IMR-90 (cell line): ENCODE measurements at regions not wholly inside any gene's neighbourhood (a gene's known extent, or its start where the extent isn't known, plus 50 kb on each side); places are given as distances from the start of the nearest gene placed in this dataset.

Experiments
- ATAC-seq: fragments of 200-7000 bp; cut with Tn5 transposase; 2 replicates; pipeline ENCODE4 v1.9.1; 2020; ENCODE audit warnings: low read depth, mild to moderate bottlenecking, moderate library complexity
- BruUV-seq: library from RNA; stranded (reverse); fragments of 400-500 nt; replicated peaks from 2 replicates; lab custom pipeline; 2021; lab: Mats Ljungman, UMichigan
- CTCF ChIA-PET: fragments of 300-600 bp; formaldehyde crosslinking; extraction: SDS; loops from one replicate; lab custom pipeline; 2021; ENCODE audit warnings: antibody characterized with exemption; lab: Yijun Ruan, JAX
- POLR2A ChIA-PET: fragments of 300-600 bp; sonication (Branson Sonifier 250); formaldehyde crosslinking; loops from one replicate; lab custom pipeline; 2022; ENCODE audit warnings: antibody characterized with exemption; ENCODE audit not compliant: unreplicated experiment; lab: Charles Lee
- DNase-seq: peaks from one replicate; pipeline ENCODE4 v3.0.0; 2013
- H2AFZ ChIP-seq: replicated peaks from 2 replicates; pipeline ENCODE3; 2013; ENCODE audit warnings: low read length, mild to moderate bottlenecking; ENCODE audit not compliant: poor library complexity
- H2AK5ac ChIP-seq: 2 replicates; pipeline ENCODE4 v1.6.1; 2013; ENCODE audit warnings: low read depth, low read length, inconsistent platforms
- H2AK9ac ChIP-seq: replicated peaks from 2 replicates; pipeline ENCODE3; 2013; ENCODE audit warnings: mild to moderate bottlenecking, low read depth, low read length, moderate library complexity; ENCODE audit not compliant: poor library complexity
- H2BK120ac ChIP-seq: 2 replicates; pipeline ENCODE4 v1.6.1; 2013; ENCODE audit warnings: low read depth, low read length, inconsistent platforms
- H2BK15ac ChIP-seq: 3 replicates; pipeline ENCODE4 v1.6.1; 2013; ENCODE audit warnings: low read depth, low read length, inconsistent platforms
- H2BK20ac ChIP-seq: 2 replicates; pipeline ENCODE4 v1.6.1; 2013; ENCODE audit warnings: low read depth, mild to moderate bottlenecking, inconsistent platforms, low read length, moderate library complexity
- H2BK5ac ChIP-seq: 2 replicates; pipeline ENCODE4 v1.6.1; 2013; ENCODE audit warnings: mild to moderate bottlenecking, low read depth, low read length, inconsistent platforms; ENCODE audit not compliant: poor library complexity, severe bottlenecking
- H3K14ac ChIP-seq: replicated peaks from 2 replicates; pipeline ENCODE4 v1.6.1; 2013; ENCODE audit warnings: low read depth, low read length, inconsistent platforms
- H3K18ac ChIP-seq: 2 replicates; pipeline ENCODE4 v1.6.1; 2013; ENCODE audit warnings: low read depth, low read length, control low read depth
- H3K23ac ChIP-seq: 2 replicates; pipeline ENCODE4 v1.6.1; 2013; ENCODE audit warnings: low read depth, low read length, inconsistent platforms
- H3K27ac ChIP-seq: 2 replicates; pipeline ENCODE4 v1.5.1; 2013; ENCODE audit warnings: mild to moderate bottlenecking, control low read depth, low read length; ENCODE audit not compliant: insufficient read depth
- H3K27me3 ChIP-seq: 2 replicates; pipeline ENCODE4 v1.6.1; 2013; ENCODE audit warnings: low read length; ENCODE audit not compliant: control insufficient read depth, insufficient read depth
- H3K36me3 ChIP-seq: 2 replicates; pipeline ENCODE4 v1.6.1; 2013; ENCODE audit warnings: low read length, mixed read lengths; ENCODE audit not compliant: control insufficient read depth, insufficient read depth
- H3K4ac ChIP-seq: 2 replicates; pipeline ENCODE4 v1.6.1; 2013; ENCODE audit warnings: low read depth, low read length, inconsistent platforms
- H3K4me1 ChIP-seq: 2 replicates; pipeline ENCODE4 v1.6.1; 2013; ENCODE audit warnings: low read length, mixed read lengths; ENCODE audit not compliant: control insufficient read depth, insufficient read depth
- H3K4me2 ChIP-seq: 2 replicates; pipeline ENCODE4 v1.6.1; 2013; ENCODE audit warnings: low read depth, mild to moderate bottlenecking, control low read depth, low read length, moderate library complexity
- H3K4me3 ChIP-seq: 2 replicates; pipeline ENCODE4 v1.5.1; 2013; ENCODE audit warnings: low read depth, mild to moderate bottlenecking, control low read depth, low read length, moderate library complexity; ENCODE audit not compliant: insufficient read depth
- H3K56ac ChIP-seq: 2 replicates; pipeline ENCODE4 v1.6.1; 2013; ENCODE audit warnings: low read length, inconsistent platforms; ENCODE audit not compliant: insufficient read depth; ENCODE audit errors: extremely low read depth
- H3K79me1 ChIP-seq, 2 experiments: 2 replicates each; pipeline ENCODE4 v1.6.1; 2013; ENCODE audit warnings: low read length in 2 of 2, inconsistent platforms in 1 of 2, low read depth in 1 of 2
- H3K9ac ChIP-seq: 2 replicates; pipeline ENCODE4 v1.6.1; 2013; ENCODE audit warnings: low read depth, low read length, control low read depth
- H3K9me1 ChIP-seq: 2 replicates; pipeline ENCODE4 v1.6.1; 2013; ENCODE audit warnings: low read length, inconsistent platforms; ENCODE audit not compliant: insufficient read depth
- H3K9me3 ChIP-seq: 2 replicates; pipeline ENCODE4 v1.6.1; 2013; ENCODE audit warnings: low read length; ENCODE audit not compliant: control insufficient read depth, insufficient read depth
- H4K20me1 ChIP-seq: 2 replicates; pipeline ENCODE4 v1.6.1; 2013; ENCODE audit warnings: low read length, inconsistent platforms; ENCODE audit not compliant: insufficient read depth
- H4K5ac ChIP-seq: 2 replicates; pipeline ENCODE4 v1.6.1; 2013; ENCODE audit warnings: mild to moderate bottlenecking, low read depth, low read length, control low read depth
- H4K8ac ChIP-seq, 2 experiments: 2 replicates each; pipeline ENCODE4 v1.6.1; 2013; ENCODE audit warnings: low read depth in 2 of 2, low read length in 2 of 2, control low read depth in 1 of 2, inconsistent platforms in 1 of 2
- H4K91ac ChIP-seq: 2 replicates; pipeline ENCODE4 v1.6.1; 2013; ENCODE audit warnings: low read depth, low read length, inconsistent platforms; ENCODE audit not compliant: insufficient read depth
- CEBPB ChIP-seq: IDR thresholded peaks from 2 replicates; pipeline ENCODE4 v1.6.1; 2012; ENCODE audit warnings: low read depth, low read length, improper control_type of control experiment
- CHD1 ChIP-seq: IDR thresholded peaks from 2 replicates; pipeline ENCODE4 v1.6.1; 2012; ENCODE audit warnings: low read depth, low read length, improper control_type of control experiment
- FOS ChIP-seq: fragments of 150-350 bp; IDR thresholded peaks from 2 replicates; pipeline ENCODE4 v1.6.1; 2016; ENCODE audit warnings: low read depth, low read length
- MAZ ChIP-seq: IDR thresholded peaks from 2 replicates; pipeline ENCODE4 v1.6.1; 2012; ENCODE audit warnings: low read depth, mild to moderate bottlenecking, low read length, improper control_type of control experiment, moderate library complexity, borderline replicate concordance
- MXI1 ChIP-seq: IDR thresholded peaks from 2 replicates; pipeline ENCODE4 v1.6.1; 2012; ENCODE audit warnings: low read depth, mild to moderate bottlenecking, low read length, moderate library complexity, borderline replicate concordance
- WGBS, 2 experiments: methylation state at CpG; one replicate each; pipeline versions ENCODE4 v1.1.5 to v1.1.7; 2013; ENCODE audit warnings: missing lambda C conversion rate in 2 of 2; ENCODE audit not compliant: insufficient read length in 1 of 2; ENCODE audit errors: extremely low coverage in 2 of 2; 5-methylcytosine and 5-hydroxymethylcytosine counted together
- dilution Hi-C: fragments of 300-500 bp; cut with HindIII; formaldehyde crosslinking; loops from one replicate; pipeline ENCODE4 v1.14.3; 2018; ENCODE audit warnings: low sequenced_read_pairs; ENCODE audit not compliant: unreplicated experiment
- in situ Hi-C: fragments of 300-500 bp; cut with MboI; formaldehyde crosslinking; loops from 3 replicates; pipeline ENCODE4 v1.14.3; 2019; ENCODE audit warnings: low sequenced_read_pairs, inconsistent platforms, mixed read lengths
- intact Hi-C: fragments of 100-400 bp; cut with micrococcal nuclease; formaldehyde crosslinking; loops from 2 replicates; pipeline ENCODE4 v1.10.0; 2022

DNA sequence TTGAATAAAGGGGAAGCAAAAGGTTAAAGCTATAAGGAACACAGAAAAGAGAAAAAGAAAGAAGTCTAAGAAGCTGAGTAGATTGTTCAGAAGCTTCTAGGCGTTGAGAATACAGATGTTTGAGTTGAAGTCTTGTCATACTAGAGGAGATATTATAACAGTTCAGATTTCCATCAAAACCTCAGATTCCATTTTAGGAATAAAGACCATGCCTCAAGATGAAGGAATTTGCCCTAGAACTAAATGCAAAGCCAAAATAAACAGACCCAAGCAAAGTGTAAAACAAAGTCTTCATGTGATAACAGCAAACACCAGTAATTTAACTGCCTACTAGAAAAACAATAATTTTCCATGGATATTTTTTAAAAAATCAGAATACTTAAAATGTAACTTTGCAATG lies 476.5 kb upstream of the POT1 start:
- intact Hi-C loops: no loop called here
- no peak overlapping the region for H3K4me2 ChIP-seq
- ATAC-seq (no peak), DNase-seq (no peak)
- H3K36me3 ChIP-seq: no peaks in the 10 kb centered on the region
- H3K9me1 ChIP-seq: no peaks in the 10 kb centered on the region
- no peak overlapping the region for H3K4me3 ChIP-seq
- H3K9ac ChIP-seq: no peak overlapping the region
- H3K23ac ChIP-seq: no peak overlapping the region
- no peaks in the 10 kb centered on the region for H3K27me3 ChIP-seq
- no peak overlapping the region for H2BK5ac ChIP-seq
- dilution Hi-C loops: no loop called here
- H2AFZ ChIP-seq: no peak overlapping the region
- no peak overlapping the region for H3K18ac ChIP-seq
- no peak overlapping the region for H3K56ac ChIP-seq
- no peak overlapping the region for H4K8ac ChIP-seq
- no CpG with 5 or more reads among the region's 1 CpG for WGBS, 2 experiments
- no peak overlapping the region for H3K14ac ChIP-seq
- BruUV-seq: no TSS peak
- no peaks in the 10 kb centered on the region for H3K79me1 ChIP-seq
- in situ Hi-C loops: no loop called here
- H4K5ac ChIP-seq: no peak overlapping the region
- no peak overlapping the region for H2BK20ac ChIP-seq
- no peak overlapping the region for H3K27ac ChIP-seq
- no peaks in the 10 kb centered on the region for H3K4me1 ChIP-seq
- no peak overlapping the region for H2AK5ac ChIP-seq
- H3K4ac ChIP-seq: no peak overlapping the region
- ChIA-PET CTCF (no interaction called here), POLR2A (no interaction called here)
- TF ChIP-seq FOS: no peak
- TF ChIP-seq MXI1: no peak
- no peak for TF ChIP-seq MAZ
- TF ChIP-seq CEBPB: no peak
- no peak for TF ChIP-seq CHD1
- no peak overlapping the region for H4K91ac ChIP-seq
- no peak overlapping the region for H2BK120ac ChIP-seq
- H2BK15ac ChIP-seq: no peak overlapping the region
- H2AK9ac ChIP-seq: no peak overlapping the region
- H4K20me1 ChIP-seq: no peaks in the 10 kb centered on the region
- H3K9me3 ChIP-seq: 0 out of 2 replicates have a peak, but pooled peaks cover 3% of the 10 kb centered on the region
